ENCODE measurements at regions not wholly inside any gene's neighbourhood (a gene's known extent, or its start where the extent isn't known, plus 50 kb on each side); places are given as distances from the start of the nearest gene placed in this dataset.

- H3K36me3 Mint-ChIP-seq (ENCODE audit: low read depth): no peaks in the 10 kb centered on the region
- no peaks in the 10 kb centered on the region for H3K9me3 Mint-ChIP-seq
- no peak overlapping the region for H3K4me3 Mint-ChIP-seq
- H3K27ac Mint-ChIP-seq: no peak overlapping the region
- H3K4me1 Mint-ChIP-seq: no peaks in the 10 kb centered on the region
- no peak for DNase-seq
- intact Hi-C loops (cut with micrococcal nuclease): no loop called here
- no peaks in the 10 kb centered on the region for H3K27me3 Mint-ChIP-seq
Observed at GRCh38 chr12:5375547-5376295, 56.2 kb upstream of the NTF3 start.

DNA sequence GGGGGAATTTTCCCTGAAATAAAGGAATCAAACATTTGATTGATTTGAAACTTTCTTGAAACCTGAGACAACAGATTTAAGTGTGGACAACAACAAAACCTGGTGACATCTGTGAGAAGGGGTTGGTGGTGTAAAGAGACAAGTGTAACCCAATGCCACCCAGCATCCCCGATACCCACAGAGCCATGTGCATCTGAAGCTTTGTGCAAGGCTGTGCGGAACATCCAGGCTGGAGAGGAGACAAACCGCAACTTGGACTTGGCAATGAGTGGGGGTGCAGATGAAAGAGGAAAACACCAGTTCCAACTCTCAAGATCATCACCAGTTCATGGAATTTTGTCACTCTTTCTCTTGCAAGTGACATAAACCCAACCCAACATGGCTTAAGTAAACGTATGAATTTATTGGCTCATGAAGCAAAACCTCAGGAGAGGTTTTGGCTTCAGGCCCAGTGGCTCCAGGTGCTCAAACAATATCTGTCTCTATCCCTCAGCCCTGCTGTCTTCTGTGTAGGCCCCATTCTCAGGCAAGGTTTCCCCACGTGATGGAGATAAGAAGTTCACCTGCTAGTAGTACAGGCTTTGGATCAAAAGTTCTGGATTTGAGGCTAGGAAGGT, 55.2 kb upstream of the NTF3 start:
- intact Hi-C loops (cut with micrococcal nuclease): no loop called here
- H3K4me1 Mint-ChIP-seq: no peaks in the 10 kb centered on the region
- H3K27ac Mint-ChIP-seq: no peak overlapping the region
- H3K27me3 Mint-ChIP-seq: no peaks in the 10 kb centered on the region
- DNase-seq: no peak
- H3K9me3 Mint-ChIP-seq: no peaks in the 10 kb centered on the region
- H3K36me3 Mint-ChIP-seq (ENCODE audit: low read depth): no peaks in the 10 kb centered on the region
- H3K4me3 Mint-ChIP-seq: no peak overlapping the region

DNA sequence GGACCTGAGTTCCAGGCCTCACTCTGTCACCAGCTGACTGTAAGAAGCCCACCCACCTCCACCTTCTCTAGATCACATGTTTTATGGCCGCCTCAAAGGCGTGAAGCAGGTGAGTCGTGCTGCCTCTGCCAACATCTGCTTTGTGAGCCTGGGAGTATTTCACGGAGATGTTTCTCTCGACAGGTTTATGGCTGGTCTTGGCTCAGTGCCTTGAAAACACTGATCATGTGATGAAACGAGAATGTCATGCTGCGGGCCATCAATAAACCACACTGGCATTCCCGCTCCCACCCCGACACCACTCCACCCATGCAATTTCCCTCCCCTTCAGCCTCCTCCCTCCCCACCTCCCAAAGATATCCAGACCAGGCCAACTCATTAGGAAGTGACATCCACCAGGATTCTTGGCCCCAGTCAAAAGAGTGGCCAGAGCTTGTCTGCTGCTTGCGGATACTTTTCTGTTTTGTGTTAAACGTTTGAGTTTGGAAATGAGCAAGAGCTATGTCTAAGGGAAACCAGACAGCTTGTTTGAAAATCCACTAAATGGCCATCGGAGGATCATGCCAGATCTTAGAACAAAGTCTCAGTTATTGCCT, 53.8 kb upstream of the NTF3 start:
- no peak overlapping the region for H3K4me3 Mint-ChIP-seq
- intact Hi-C loops (cut with micrococcal nuclease): no loop called here
- H3K4me1 Mint-ChIP-seq: no peaks in the 10 kb centered on the region

DNA sequence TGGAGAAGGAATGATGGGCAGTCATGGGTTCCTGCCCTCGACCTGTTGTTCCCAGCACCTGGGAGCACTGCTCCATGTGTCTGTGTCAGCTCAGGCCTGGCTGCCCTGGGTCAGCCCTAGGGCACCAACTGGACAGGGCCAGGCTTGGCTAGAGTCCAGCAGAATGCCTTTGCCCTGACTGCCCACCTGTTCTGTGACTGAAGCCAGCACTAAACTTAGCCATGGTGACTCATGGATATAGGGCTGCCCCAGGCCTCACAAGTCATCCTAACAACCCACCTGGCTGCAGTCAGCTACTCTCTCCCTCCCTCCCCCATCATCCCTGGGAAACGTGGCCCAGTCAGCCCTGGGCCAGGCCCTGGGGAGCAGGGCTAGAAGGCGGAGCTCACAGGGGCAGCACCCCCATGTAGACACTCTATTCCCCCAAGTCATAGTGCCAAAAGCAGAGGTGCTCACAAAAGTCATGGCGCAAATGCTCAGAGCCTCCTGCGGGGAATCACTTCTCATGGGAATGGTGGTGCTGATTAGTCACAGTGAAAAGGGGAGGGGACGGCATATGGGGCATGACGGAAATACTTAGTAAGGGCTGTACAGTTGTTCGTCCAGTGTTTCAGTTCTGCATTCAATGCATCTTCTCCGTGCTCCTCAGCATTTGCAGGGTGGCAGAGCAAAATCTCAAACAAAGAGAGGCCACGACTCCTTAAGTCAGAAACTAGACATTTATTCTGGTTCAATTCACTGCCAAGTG, 52.0 kb upstream of the NTF3 start:
- H3K27ac Mint-ChIP-seq: no peak overlapping the region
- no peak overlapping the region for H3K4me3 Mint-ChIP-seq
- H3K4me1 Mint-ChIP-seq: no peaks in the 10 kb centered on the region
- intact Hi-C loops (cut with micrococcal nuclease): no loop called here
- H3K9me3 Mint-ChIP-seq: no peaks in the 10 kb centered on the region
- no peak for DNase-seq
- no peaks in the 10 kb centered on the region for H3K36me3 Mint-ChIP-seq (ENCODE audit: low read depth)
- no peaks in the 10 kb centered on the region for H3K27me3 Mint-ChIP-seq

More for the DNA sequence above, 53.8 kb upstream of the NTF3 start:
- no peaks in the 10 kb centered on the region for H3K9me3 Mint-ChIP-seq
- H3K36me3 Mint-ChIP-seq (ENCODE audit: low read depth): no peaks in the 10 kb centered on the region
- no peak for DNase-seq
- H3K27ac Mint-ChIP-seq: no peak overlapping the region
- H3K27me3 Mint-ChIP-seq: no peaks in the 10 kb centered on the region

Data from activated CD4-positive, alpha-beta T cell treated with anti-CD3 and anti-CD28 coated beads, Interleukin-2, amount 10 ng/mL, durations not matched to agents 24 days and 14 days (primary cell).